A549 (cell line): ENCODE measurements at regions not wholly inside any gene's neighbourhood (a gene's known extent, or its start where the extent isn't known, plus 50 kb on each side); places are given as distances from the start of the nearest gene placed in this dataset.

ENCODE experiments used
- CHD2 ChIP-seq: fragments of 150-350 bp; IDR thresholded peaks from 2 replicates; pipeline ENCODE4 v1.6.1; 2014; ENCODE audit warnings: low read length; ENCODE audit not compliant: partially characterized antibody
- NPAS2 ChIP-seq: fragments of 250-450 bp; sonication (Bioruptor Pico); IDR thresholded peaks from 2 replicates; pipeline ENCODE4 v1.8.0; 2022; ENCODE audit warnings: mild to moderate bottlenecking, moderate library complexity, borderline replicate concordance

GRCh38 chr4:67320645-67321044 lies 224.7 kb downstream of the CENPC start:
- no peak for TF ChIP-seq NPAS2 (CRISPR knock-in tag)
- no peak for TF ChIP-seq CHD2
